Tibial artery (tissue), 4 donors: ENCODE measurements at regions not wholly inside any gene's neighbourhood (a gene's known extent, or its start where the extent isn't known, plus 50 kb on each side); places are given as distances from the start of the nearest gene placed in this dataset.

Source experiments
- DNase-seq, 2 donors: peaks; one replicate each; pipeline ENCODE4 v3.0.0-alpha.2; 2019
- H3K27ac ChIP-seq, 2 donors: fragments of 200-600 bp; sonication (generic) in 1 of 2; 1 replicate in 1 of 2; 2 replicates in 1 of 2; pipeline ENCODE4 v1.5.1; 2018 to 2019; ENCODE audit warnings: mild to moderate bottlenecking in 1 of 2
- H3K27me3 ChIP-seq, 2 donors: fragments of 200-600 bp; sonication (generic) in 1 of 2; one replicate each; pipeline versions ENCODE4 v1.5.1 to v1.6.0; 2016 to 2019
- H3K36me3 ChIP-seq, 3 donors: fragments of 200-600 bp; sonication (generic) in 2 of 3; one replicate each; pipeline ENCODE4 v1.5.1; 2016 to 2019; ENCODE audit warnings: mild to moderate bottlenecking in 2 of 3
- H3K4me1 ChIP-seq, 4 donors: fragments of 200-600 bp; sonication (generic) in 2 of 4; 1 replicate in 3 of 4; 2 replicates in 1 of 4; pipeline ENCODE4 v1.5.1; 2016 to 2019
- H3K4me3 ChIP-seq, 2 donors: fragments of 200-600 bp; sonication (generic) in 1 of 2; 1 replicate in 1 of 2; 2 replicates in 1 of 2; pipeline ENCODE4 v1.5.1; 2018 to 2019; ENCODE audit warnings: mild to moderate bottlenecking in 2 of 2
- H3K9me3 ChIP-seq, 3 donors: fragments of 200-600 bp; sonication (generic) in 1 of 3; one replicate each; pipeline ENCODE4 v1.5.1; 2016 to 2019
- CTCF ChIP-seq, 2 experiments: fragments of 200-600 bp in 1 of 2; fragments of 450-650 bp in 1 of 2; IDR thresholded peaks; one replicate each; pipeline ENCODE4 v1.5.1; 2017 to 2019; ENCODE audit warnings: antibody characterized with exemption in 2 of 2, mild to moderate bottlenecking in 1 of 2, moderate library complexity in 1 of 2
- intact Hi-C: fragments of 100-400 bp; cut with DNase I; formaldehyde crosslinking; loops from one replicate; pipeline ENCODE4 v1.15.0; 2023; ENCODE audit warnings: low total_unique reads

GRCh38 chr6:155505608-155505989, 50.0 kb upstream of the NOX3 start:
- Histone ChIP-seq H3K27ac (peak overlapping the region; percentile 50 to 56), H3K4me1 (peaks cover 0 to 62% (median 24%) of the 10 kb centered on the region in 4 donors)

More at GRCh38 chr6:155505608-155505989, 50.0 kb upstream of the NOX3 start:
- no peak for DNase-seq
- Histone ChIP-seq H3K27me3 (no peaks in the 10 kb centered on the region), H3K36me3 (no peaks in the 10 kb centered on the region), H3K9me3 (no peaks in the 10 kb centered on the region), H3K4me3 (no peak overlapping the region)
- TF ChIP-seq CTCF (IDR thresholded peaks at IDR 0.05): no peak
- intact Hi-C loops: no loop called here
